Mesendoderm (in vitro differentiated cells): ENCODE measurements at regions not wholly inside any gene's neighbourhood (a gene's known extent, or its start where the extent isn't known, plus 50 kb on each side); places are given as distances from the start of the nearest gene placed in this dataset.

Experiments used
- DNase-seq: peaks from one replicate; pipeline ENCODE4 v3.0.0; 2013
- H2AK5ac ChIP-seq: 2 replicates; pipeline ENCODE4 v1.6.1; 2013; ENCODE audit warnings: low read length, inconsistent platforms
- H2BK120ac ChIP-seq: 2 replicates; pipeline ENCODE4 v1.6.1; 2013; ENCODE audit warnings: low read depth, mild to moderate bottlenecking, low read length, moderate library complexity, mixed read lengths
- H2BK15ac ChIP-seq: replicated peaks from 2 replicates; pipeline ENCODE4 v1.6.1; 2013; ENCODE audit warnings: low read depth, mild to moderate bottlenecking, moderate library complexity
- H2BK5ac ChIP-seq: 2 replicates; pipeline ENCODE4 v1.6.1; 2013; ENCODE audit warnings: low read length, inconsistent platforms
- H3K18ac ChIP-seq: 2 replicates; pipeline ENCODE4 v1.6.1; 2013; ENCODE audit warnings: mild to moderate bottlenecking, low read length, mixed read lengths
- H3K23ac ChIP-seq: one replicate; pipeline ENCODE4 v1.6.1; 2013; ENCODE audit warnings: low read length
- H3K27ac ChIP-seq: 2 replicates; pipeline ENCODE4 v1.5.1; 2013; ENCODE audit warnings: low read depth, mild to moderate bottlenecking, inconsistent platforms, low read length, moderate library complexity
- H3K27me3 ChIP-seq: 2 replicates; pipeline ENCODE4 v1.6.1; 2013; ENCODE audit warnings: low read length, control low read depth, mild to moderate bottlenecking, inconsistent platforms; ENCODE audit not compliant: insufficient read depth, poor library complexity
- H3K36me3 ChIP-seq: 2 replicates; pipeline ENCODE4 v1.6.1; 2013; ENCODE audit warnings: low read length, inconsistent platforms; ENCODE audit not compliant: control insufficient read depth, insufficient read depth
- H3K4ac ChIP-seq: one replicate; pipeline ENCODE4 v1.6.1; 2013; ENCODE audit warnings: low read depth, mild to moderate bottlenecking, low read length, moderate library complexity
- H3K4me1 ChIP-seq: 2 replicates; pipeline ENCODE4 v1.6.1; 2013; ENCODE audit warnings: low read depth, low read length, inconsistent platforms; ENCODE audit not compliant: control insufficient read depth
- H3K4me2 ChIP-seq: 2 replicates; pipeline ENCODE4 v1.6.1; 2013; ENCODE audit warnings: low read length
- H3K4me3 ChIP-seq: 2 replicates; pipeline ENCODE4 v1.5.1; 2013; ENCODE audit warnings: mild to moderate bottlenecking, low read length
- H3K56ac ChIP-seq: one replicate; pipeline ENCODE4 v1.6.1; 2013; ENCODE audit warnings: low read length
- H3K79me1 ChIP-seq: 2 replicates; pipeline ENCODE4 v1.6.1; 2013; ENCODE audit warnings: low read length, inconsistent platforms
- H3K79me2 ChIP-seq: 2 replicates; pipeline ENCODE4 v1.6.1; 2013; ENCODE audit warnings: mild to moderate bottlenecking, low read length; ENCODE audit not compliant: control insufficient read depth, insufficient read depth
- H3K9ac ChIP-seq: 2 replicates; pipeline ENCODE4 v1.6.1; 2013; ENCODE audit warnings: low read length, inconsistent platforms
- H4K5ac ChIP-seq: one replicate; pipeline ENCODE4 v1.6.1; 2013; ENCODE audit warnings: low read length
- H4K8ac ChIP-seq: one replicate; pipeline ENCODE4 v1.6.1; 2013; ENCODE audit warnings: low read depth, mild to moderate bottlenecking, control low read depth, low read length, moderate library complexity
- WGBS: extraction: QIAGEN DNeasy Blood & Tissue Kit; methylation state at CpG from one replicate; pipeline ENCODE4 v1.1.7; 2013; ENCODE audit warnings: low lambda C conversion rate, missing lambda C conversion rate; ENCODE audit not compliant: insufficient coverage; ENCODE audit errors: extremely low coverage; 5-methylcytosine and 5-hydroxymethylcytosine counted together

DNA sequence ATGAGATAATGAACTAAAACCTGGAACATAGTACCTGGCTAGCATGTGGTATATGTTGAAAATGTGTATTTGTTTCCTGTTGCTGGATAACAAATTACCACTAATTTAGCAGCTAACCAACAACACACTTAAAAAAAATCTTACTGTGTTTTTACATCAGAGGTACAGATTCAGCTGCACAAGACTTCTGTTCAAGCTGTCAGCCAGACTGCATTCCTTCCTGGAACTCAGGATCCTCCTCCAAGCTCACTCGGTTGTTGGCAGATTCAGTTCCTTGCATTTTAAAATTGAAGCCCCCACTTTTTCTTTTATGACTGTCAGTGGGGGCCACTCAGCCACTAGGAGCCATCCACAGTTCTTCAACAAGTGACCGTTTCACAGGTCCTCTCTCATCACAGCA is 246.9 kb upstream of the DACH1 start:
- H3K4ac ChIP-seq = no peak overlapping the region
- H3K9ac ChIP-seq = no peak overlapping the region
- no peak overlapping the region for H3K18ac ChIP-seq
- DNase-seq = no peak
- no peak overlapping the region for H2BK15ac ChIP-seq
- no peaks in the 10 kb centered on the region for H3K79me1 ChIP-seq
- no CpG with 5 or more reads among the region's 2 CpGs for WGBS
- no peaks in the 10 kb centered on the region for H3K4me1 ChIP-seq
- H3K79me2 ChIP-seq = no peaks in the 10 kb centered on the region
- H4K8ac ChIP-seq = no peak overlapping the region
- H3K27me3 ChIP-seq = no peaks in the 10 kb centered on the region
- no peak overlapping the region for H2BK5ac ChIP-seq
- no peak overlapping the region for H2AK5ac ChIP-seq
- no peaks in the 10 kb centered on the region for H3K36me3 ChIP-seq
- H3K4me3 ChIP-seq = no peak overlapping the region
- no peak overlapping the region for H3K27ac ChIP-seq
- no peak overlapping the region for H3K56ac ChIP-seq
- no peak overlapping the region for H2BK120ac ChIP-seq
- no peak overlapping the region for H3K23ac ChIP-seq
- H3K4me2 ChIP-seq = no peak overlapping the region
- no peak overlapping the region for H4K5ac ChIP-seq

DNA sequence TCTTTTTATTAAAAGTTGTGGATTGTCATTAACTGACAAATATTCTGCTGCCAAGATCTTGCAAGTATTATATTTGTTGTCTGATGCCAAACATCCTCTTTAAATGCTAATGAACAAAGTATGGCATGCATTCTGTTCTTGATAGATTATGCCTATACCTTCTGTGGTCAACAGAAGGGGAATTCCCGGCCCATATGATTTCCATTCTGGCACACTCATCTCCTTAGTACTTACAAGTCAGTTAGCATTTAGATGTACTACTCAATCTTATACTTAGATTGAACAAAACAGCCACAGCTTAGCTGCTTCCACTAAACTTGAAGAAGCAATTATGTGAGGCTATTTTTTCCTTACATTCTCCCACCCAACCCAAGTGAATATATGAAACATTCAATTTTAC is 246.1 kb upstream of the DACH1 start:
- Histone ChIP-seq H3K27me3 (no peaks in the 10 kb centered on the region), H3K79me1 (no peaks in the 10 kb centered on the region), H3K36me3 (no peaks in the 10 kb centered on the region), H3K9ac (no peak overlapping the region), H3K4me2 (no peak overlapping the region), H3K4ac (no peak overlapping the region), H3K79me2 (no peaks in the 10 kb centered on the region), H2BK15ac (no peak overlapping the region), H3K18ac (no peak overlapping the region), H2BK120ac (no peak overlapping the region), H2AK5ac (no peak overlapping the region), H3K4me1 (no peaks in the 10 kb centered on the region), H2BK5ac (no peak overlapping the region), H3K23ac (no peak overlapping the region), H4K8ac (no peak overlapping the region), H3K27ac (no peak overlapping the region), H3K56ac (no peak overlapping the region), H4K5ac (no peak overlapping the region), H3K4me3 (no peak overlapping the region)
- no peak for DNase-seq
- WGBS = no CpG with 5 or more reads among the region's 1 CpG

DNA sequence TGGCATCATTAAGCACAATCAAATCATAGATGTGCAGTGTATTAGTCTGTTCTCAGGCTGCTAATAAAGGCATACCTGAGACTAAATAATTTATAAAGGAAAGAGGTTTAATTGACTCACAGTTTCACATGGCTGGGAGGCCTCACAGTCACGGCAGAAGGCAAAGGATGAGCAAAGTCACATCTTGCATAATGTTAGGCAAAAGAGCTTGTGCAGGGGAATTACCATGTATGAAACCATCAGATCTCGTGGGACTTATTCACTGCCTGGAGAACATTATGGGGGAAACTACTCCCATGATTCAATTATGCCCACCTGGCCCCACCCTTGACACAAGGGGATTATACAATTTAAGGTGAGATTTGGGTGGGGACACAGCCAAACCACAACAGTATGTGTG is 245.2 kb upstream of the DACH1 start:
- WGBS = no CpG with 5 or more reads among the region's 2 CpGs
- Histone ChIP-seq H3K27ac (no peak overlapping the region), H3K27me3 (no peaks in the 10 kb centered on the region), H3K56ac (no peak overlapping the region), H2BK120ac (no peak overlapping the region), H3K79me2 (no peaks in the 10 kb centered on the region), H3K4me2 (no peak overlapping the region), H2AK5ac (no peak overlapping the region), H3K23ac (no peak overlapping the region), H3K4me3 (no peak overlapping the region), H3K36me3 (no peaks in the 10 kb centered on the region), H3K4ac (no peak overlapping the region), H4K5ac (no peak overlapping the region), H3K18ac (no peak overlapping the region), H2BK5ac (no peak overlapping the region), H2BK15ac (no peak overlapping the region), H3K4me1 (no peaks in the 10 kb centered on the region), H3K79me1 (no peaks in the 10 kb centered on the region), H4K8ac (no peak overlapping the region), H3K9ac (no peak overlapping the region)
- DNase-seq = no peak

DNA sequence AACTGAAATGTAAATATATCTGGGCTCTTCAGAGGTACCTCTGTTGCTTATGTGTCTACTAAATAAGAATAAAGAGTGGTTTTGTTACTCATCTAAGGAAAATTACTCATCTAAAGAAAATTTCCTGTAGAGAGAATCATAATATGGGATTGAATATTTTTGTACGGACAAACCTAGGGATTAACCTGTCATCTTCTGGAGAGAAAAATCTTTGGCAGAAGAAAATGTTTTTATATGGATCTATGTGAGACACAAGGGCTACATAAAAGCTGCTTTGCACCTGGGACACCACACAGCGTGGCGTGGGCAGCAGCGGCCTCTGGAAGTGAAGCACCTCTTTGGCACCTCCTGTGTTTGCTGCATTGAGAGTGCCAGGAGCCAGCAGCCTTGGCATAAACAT is 242.9 kb upstream of the DACH1 start:
- WGBS = no CpG with 5 or more reads among the region's 4 CpGs

DNA sequence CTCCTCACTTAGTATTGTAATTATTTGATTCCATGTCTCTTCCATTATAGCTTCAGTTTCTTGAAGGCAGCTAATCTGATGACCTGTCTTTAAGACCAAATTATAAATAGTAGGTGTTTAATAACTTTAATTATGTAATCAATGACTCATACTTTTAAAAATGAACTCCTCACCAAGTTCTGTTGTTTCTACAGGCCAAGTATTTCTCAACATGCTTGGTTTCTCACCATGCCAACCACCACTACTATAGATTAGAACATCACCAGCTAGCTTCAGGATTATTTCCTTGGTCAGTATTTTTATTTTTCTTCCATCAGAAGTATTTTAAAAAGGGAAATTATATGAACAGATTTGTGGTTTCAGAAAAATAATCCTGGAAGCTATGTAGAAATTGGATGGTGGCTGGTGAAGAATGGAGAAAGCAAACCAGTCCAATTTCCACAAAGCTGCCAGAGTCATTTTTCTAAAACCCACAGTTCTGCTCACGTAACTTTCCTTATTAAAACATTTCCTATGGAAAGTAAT is 237.7 kb upstream of the DACH1 start:
- Histone ChIP-seq H3K27me3 (no peaks in the 10 kb centered on the region), H3K79me1 (no peaks in the 10 kb centered on the region), H2BK120ac (no peak overlapping the region), H2AK5ac (no peak overlapping the region), H3K23ac (no peak overlapping the region), H3K27ac (no peak overlapping the region), H2BK5ac (no peak overlapping the region), H3K18ac (no peak overlapping the region), H3K9ac (no peak overlapping the region), H3K4me3 (no peak overlapping the region), H4K8ac (no peak overlapping the region), H2BK15ac (no peak overlapping the region), H3K4me2 (no peak overlapping the region), H3K56ac (no peak overlapping the region), H3K79me2 (no peaks in the 10 kb centered on the region), H3K36me3 (no peaks in the 10 kb centered on the region), H4K5ac (no peak overlapping the region), H3K4me1 (no peaks in the 10 kb centered on the region), H3K4ac (no peak overlapping the region)
- no peak for DNase-seq
- WGBS = no CpG with 5 or more reads among the region's 1 CpG

More for the DNA sequence above, 242.9 kb upstream of the DACH1 start:
- no peak for DNase-seq
- Histone ChIP-seq H3K36me3 (no peaks in the 10 kb centered on the region), H2BK15ac (no peak overlapping the region), H3K27ac (no peak overlapping the region), H3K4ac (no peak overlapping the region), H3K18ac (no peak overlapping the region), H3K56ac (no peak overlapping the region), H3K4me3 (no peak overlapping the region), H3K9ac (no peak overlapping the region), H3K4me2 (no peak overlapping the region), H3K4me1 (no peaks in the 10 kb centered on the region), H2BK120ac (no peak overlapping the region), H3K27me3 (no peaks in the 10 kb centered on the region), H3K79me2 (no peaks in the 10 kb centered on the region), H3K79me1 (no peaks in the 10 kb centered on the region), H4K8ac (no peak overlapping the region), H4K5ac (no peak overlapping the region), H3K23ac (no peak overlapping the region), H2AK5ac (no peak overlapping the region), H2BK5ac (no peak overlapping the region)

DNA sequence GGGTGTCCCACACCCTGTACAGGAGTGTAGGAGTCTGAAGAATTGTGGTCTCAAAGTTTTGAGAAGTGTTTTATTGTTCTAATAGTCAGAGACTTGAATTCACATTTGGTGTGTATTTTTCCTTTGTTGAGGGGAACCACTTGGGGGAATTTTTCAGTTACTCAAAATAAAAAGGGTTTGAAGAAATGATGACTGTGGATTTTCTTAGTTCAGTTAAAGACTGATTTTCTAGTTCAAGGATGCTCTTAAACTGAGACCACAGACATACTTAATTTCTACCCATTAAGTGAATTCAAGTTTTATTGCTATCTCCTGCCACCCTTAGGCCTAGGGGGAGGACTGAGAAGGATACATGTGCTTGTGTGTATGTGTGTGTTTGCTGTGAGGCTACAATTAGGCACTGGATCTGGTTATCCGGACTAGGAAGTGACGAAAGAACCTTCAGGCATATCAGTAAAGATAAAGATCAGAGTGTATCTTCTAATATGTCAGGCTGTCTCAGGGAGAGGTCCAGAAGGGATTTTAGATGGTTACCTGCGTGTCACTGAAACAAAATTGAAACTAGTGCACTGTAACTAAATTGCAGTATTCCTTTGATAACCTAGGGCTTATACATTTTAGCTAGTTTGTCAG is 234.9 kb upstream of the DACH1 start:
- H3K36me3 ChIP-seq = no peaks in the 10 kb centered on the region
- no peak overlapping the region for H3K9ac ChIP-seq
- H3K4me1 ChIP-seq = no peaks in the 10 kb centered on the region
- H3K56ac ChIP-seq = no peak overlapping the region
- no peak overlapping the region for H3K4ac ChIP-seq
- H3K4me3 ChIP-seq = no peak overlapping the region
- H4K5ac ChIP-seq = no peak overlapping the region
- no peak for DNase-seq
- no peak overlapping the region for H3K4me2 ChIP-seq
- WGBS = no CpG with 5 or more reads among the region's 3 CpGs
- no peak overlapping the region for H2BK5ac ChIP-seq
- H3K79me1 ChIP-seq = no peaks in the 10 kb centered on the region
- H3K27me3 ChIP-seq = no peaks in the 10 kb centered on the region
- H2AK5ac ChIP-seq = no peak overlapping the region
- no peak overlapping the region for H2BK15ac ChIP-seq
- H3K79me2 ChIP-seq = no peaks in the 10 kb centered on the region
- H3K18ac ChIP-seq = no peak overlapping the region
- H3K27ac ChIP-seq = no peak overlapping the region
- H4K8ac ChIP-seq = no peak overlapping the region
- H3K23ac ChIP-seq = no peak overlapping the region
- no peak overlapping the region for H2BK120ac ChIP-seq
